Skeletal muscle satellite cell (primary cell): ENCODE measurements at regions not wholly inside any gene's neighbourhood (a gene's known extent, or its start where the extent isn't known, plus 50 kb on each side); places are given as distances from the start of the nearest gene placed in this dataset.

ENCODE experiments used
- H3K27me3 ChIP-seq: 2 replicates; pipeline ENCODE4 v1.7.0; 2013; ENCODE audit warnings: low read length; ENCODE audit not compliant: control insufficient read depth, insufficient read depth
- H3K36me3 ChIP-seq: 2 replicates; pipeline ENCODE4 v1.7.0; 2013; ENCODE audit warnings: mild to moderate bottlenecking, control low read depth, low read length; ENCODE audit not compliant: insufficient read depth
- H3K4me1 ChIP-seq: 2 replicates; pipeline ENCODE4 v1.7.0; 2013; ENCODE audit warnings: low read length; ENCODE audit not compliant: control insufficient read depth, insufficient read depth
- H3K4me2 ChIP-seq: 2 replicates; pipeline ENCODE4 v1.7.0; 2013; ENCODE audit warnings: mild to moderate bottlenecking, low read length
- H3K4me3 ChIP-seq: 2 replicates; pipeline ENCODE4 v1.7.0; 2013; ENCODE audit warnings: low read length
- H3K9ac ChIP-seq: 2 replicates; pipeline ENCODE4 v1.7.0; 2013; ENCODE audit warnings: mild to moderate bottlenecking, low read depth, low read length, moderate library complexity
- H3K9me3 ChIP-seq: replicated peaks from 2 replicates; pipeline ENCODE4 v1.7.0; 2013; ENCODE audit warnings: mild to moderate bottlenecking, control low read depth, low read length

DNA sequence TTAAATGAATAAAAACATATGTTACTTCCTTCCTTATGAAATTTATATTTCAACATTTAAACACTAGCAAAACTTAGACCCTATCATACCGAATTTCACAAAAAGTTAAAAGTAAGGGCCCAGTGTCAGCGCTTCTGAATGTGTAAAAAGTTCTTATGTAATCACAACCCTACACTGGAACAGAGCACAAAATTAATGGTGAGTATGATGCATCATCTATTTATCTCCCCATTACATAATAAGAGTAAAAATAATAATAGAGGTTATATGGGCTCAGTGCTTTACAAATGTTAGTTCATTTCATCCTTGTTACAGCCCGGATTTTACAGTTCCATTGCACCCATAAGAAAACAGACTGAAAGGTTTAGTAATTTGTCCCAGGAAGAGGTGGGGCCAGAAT, 144.9 kb upstream of the POU3F3 start:
- no peaks in the 10 kb centered on the region for H3K4me1 ChIP-seq

DNA sequence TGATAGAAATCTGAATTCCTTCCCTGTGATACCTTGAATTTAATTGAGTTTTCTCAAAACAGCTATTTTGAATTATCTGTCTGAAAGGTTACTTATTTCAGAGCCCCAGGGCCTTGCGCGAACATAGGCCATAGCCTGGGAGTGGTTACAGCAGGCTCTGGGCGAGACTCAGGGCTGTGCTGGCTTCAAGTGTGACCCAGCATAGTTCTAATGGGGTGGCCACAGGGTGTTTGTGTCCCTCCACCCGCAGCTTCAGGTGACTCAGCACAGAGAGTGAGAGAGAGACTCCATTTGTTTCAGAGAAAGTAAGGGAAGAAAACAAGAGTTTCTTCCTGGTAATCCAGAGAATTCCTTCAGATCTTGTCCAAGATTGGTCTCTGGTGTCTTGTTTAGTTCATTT, 137.9 kb upstream of the POU3F3 start:
- Histone ChIP-seq H3K4me3 (no peak overlapping the region), H3K4me2 (no peak overlapping the region), H3K9ac (no peak overlapping the region), H3K9me3 (peaks cover 4% of the 10 kb centered on the region), H3K27me3 (no peaks in the 10 kb centered on the region), H3K36me3 (no peaks in the 10 kb centered on the region), H3K4me1 (no peaks in the 10 kb centered on the region)

More for the DNA sequence above, 144.9 kb upstream of the POU3F3 start:
- Histone ChIP-seq H3K36me3 (no peaks in the 10 kb centered on the region), H3K9ac (no peak overlapping the region), H3K27me3 (no peaks in the 10 kb centered on the region), H3K4me3 (no peak overlapping the region), H3K4me2 (no peak overlapping the region), H3K9me3 (no peaks in the 10 kb centered on the region)

GRCh38 chr2:104733226-104733943, 120.5 kb upstream of the POU3F3 start:
- H3K9ac ChIP-seq, result no peak overlapping the region
- H3K36me3 ChIP-seq, result no peaks in the 10 kb centered on the region
- H3K4me2 ChIP-seq, result no peak overlapping the region
- H3K4me3 ChIP-seq, result no peak overlapping the region
- H3K4me1 ChIP-seq, result peaks cover 5% of the 10 kb centered on the region
- no peaks in the 10 kb centered on the region for H3K9me3 ChIP-seq
- no peaks in the 10 kb centered on the region for H3K27me3 ChIP-seq

DNA sequence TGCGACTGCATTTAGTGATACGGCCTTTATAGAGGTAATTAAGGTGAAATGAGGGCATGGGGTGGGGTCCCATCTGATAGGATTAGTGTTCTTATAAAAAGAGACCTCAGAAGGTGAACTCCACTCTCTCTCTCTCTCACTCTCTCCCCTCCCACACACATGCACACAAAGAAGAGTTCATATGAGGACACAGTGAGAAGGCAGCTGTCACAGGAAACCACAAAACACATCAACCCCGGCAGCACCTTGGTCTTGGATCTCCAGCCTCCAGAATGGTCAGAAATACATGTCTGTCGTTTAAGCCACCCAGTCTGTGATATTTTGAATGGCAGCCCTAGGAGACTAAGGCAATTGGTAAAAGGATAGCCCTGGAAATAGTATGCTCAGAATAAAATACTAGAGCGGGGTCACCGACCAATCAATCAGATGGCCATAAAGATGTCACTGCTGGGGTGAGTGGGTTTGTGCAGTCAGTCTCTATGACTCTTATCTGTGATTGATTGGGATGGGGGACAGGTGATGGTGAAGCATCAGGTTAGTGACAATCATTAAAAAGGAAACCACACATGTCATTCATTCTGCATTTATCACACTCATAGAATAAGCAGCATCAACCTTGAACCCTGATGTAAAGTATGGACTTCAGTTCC, 118.9 kb upstream of the POU3F3 start:
- peaks cover 5% of the 10 kb centered on the region for H3K4me1 ChIP-seq
- no peak overlapping the region for H3K4me2 ChIP-seq
- no peaks in the 10 kb centered on the region for H3K9me3 ChIP-seq
- H3K4me3 ChIP-seq, result no peak overlapping the region
- H3K36me3 ChIP-seq, result no peaks in the 10 kb centered on the region
- peaks cover 9% of the 10 kb centered on the region for H3K27me3 ChIP-seq
- no peak overlapping the region for H3K9ac ChIP-seq

DNA sequence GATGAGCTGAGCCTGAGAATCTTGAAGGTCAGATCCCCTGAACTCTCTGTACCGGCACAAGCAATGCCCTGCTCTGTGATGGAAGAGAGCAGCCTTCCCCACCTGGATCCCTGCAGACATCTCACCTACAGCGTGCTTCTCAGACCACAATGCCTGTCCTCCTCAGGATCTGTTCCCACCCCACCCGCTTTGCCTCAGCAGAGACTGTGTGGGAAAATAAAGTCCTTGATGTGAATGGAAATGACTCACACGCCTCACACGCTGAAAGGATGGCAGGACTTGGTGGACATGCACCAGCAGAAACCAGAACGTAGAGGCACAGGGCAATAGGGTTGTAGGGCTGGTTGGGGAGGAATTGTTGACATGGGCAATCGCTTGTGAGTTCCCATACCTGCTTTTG, 117.9 kb upstream of the POU3F3 start:
- no peak overlapping the region for H3K9ac ChIP-seq
- no peak overlapping the region for H3K4me3 ChIP-seq
- H3K4me2 ChIP-seq, result no peak overlapping the region
- peaks cover 9% of the 10 kb centered on the region for H3K27me3 ChIP-seq
- H3K36me3 ChIP-seq, result no peaks in the 10 kb centered on the region
- H3K4me1 ChIP-seq, result peaks cover 5% of the 10 kb centered on the region
- H3K9me3 ChIP-seq, result no peaks in the 10 kb centered on the region

DNA sequence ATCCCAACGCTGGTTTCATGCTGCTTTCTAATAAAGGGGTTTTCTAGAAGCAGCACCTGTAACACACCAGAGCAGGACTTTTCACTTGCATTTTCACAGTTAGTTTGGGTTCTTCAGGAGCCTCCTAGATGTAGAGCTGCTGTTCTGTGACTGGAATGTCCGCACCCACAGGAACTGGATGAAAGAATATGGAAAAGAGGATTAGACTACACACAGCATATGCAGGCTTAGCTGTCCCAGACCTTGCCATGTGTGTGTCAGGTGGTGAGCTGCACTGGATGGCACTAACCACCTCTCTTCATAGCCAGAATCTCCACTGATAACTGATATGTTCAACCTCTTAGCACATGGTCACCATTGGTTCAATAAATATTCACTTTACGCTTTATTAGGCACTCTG, 112.1 kb upstream of the POU3F3 start:
- no peaks in the 10 kb centered on the region for H3K36me3 ChIP-seq
- no peak overlapping the region for H3K4me3 ChIP-seq
- no peaks in the 10 kb centered on the region for H3K4me1 ChIP-seq
- no peak overlapping the region for H3K4me2 ChIP-seq
- no peaks in the 10 kb centered on the region for H3K9me3 ChIP-seq
- H3K9ac ChIP-seq, result no peak overlapping the region
- peaks cover 25% of the 10 kb centered on the region for H3K27me3 ChIP-seq

DNA sequence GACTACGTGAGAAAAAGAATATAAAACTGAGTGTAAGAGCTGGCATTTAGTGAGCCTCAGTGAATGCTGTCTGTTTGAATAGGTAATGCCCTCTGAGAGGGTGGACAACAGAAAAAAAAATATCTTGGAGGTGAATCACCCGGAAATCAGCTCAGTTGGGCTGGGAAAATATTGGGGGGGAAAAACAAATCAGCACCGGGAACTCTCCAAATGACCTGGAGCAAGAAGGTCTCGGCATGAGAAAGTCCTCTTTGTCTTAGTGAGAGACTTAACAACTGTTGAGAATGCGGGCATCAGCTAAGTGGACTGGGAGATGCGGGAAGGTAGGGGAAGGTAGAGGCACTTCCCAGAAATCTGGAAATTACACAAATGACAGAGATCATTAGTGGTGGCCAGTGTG, 109.4 kb upstream of the POU3F3 start:
- Histone ChIP-seq H3K27me3 (peaks cover 40% of the 10 kb centered on the region), H3K9ac (no peak overlapping the region), H3K4me1 (no peaks in the 10 kb centered on the region), H3K4me3 (no peak overlapping the region), H3K9me3 (no peaks in the 10 kb centered on the region), H3K4me2 (no peak overlapping the region), H3K36me3 (no peaks in the 10 kb centered on the region)

DNA sequence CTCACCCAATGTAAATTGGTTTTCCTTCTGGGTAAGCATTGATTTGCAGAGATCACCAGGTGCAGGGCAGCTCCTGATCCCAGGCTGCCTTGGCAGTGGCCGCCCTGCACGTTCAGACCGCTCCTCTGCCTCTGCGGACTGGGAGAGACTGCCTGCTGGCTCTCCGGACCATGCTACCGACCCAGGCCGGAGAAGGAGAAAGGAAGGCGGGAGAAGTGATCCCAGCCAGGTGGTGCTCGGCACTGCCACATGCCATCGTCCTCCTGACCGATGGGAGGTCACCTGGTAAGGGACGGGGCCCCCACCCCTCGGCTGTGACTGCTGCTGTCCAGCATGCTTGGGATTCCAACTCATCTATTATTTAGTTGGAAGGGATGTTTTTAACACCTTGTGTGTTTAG, 108.1 kb upstream of the POU3F3 start:
- Histone ChIP-seq H3K9ac (no peak overlapping the region), H3K27me3 (peaks cover 38% of the 10 kb centered on the region), H3K4me3 (no peak overlapping the region), H3K4me2 (no peak overlapping the region), H3K36me3 (no peaks in the 10 kb centered on the region), H3K4me1 (no peaks in the 10 kb centered on the region), H3K9me3 (no peaks in the 10 kb centered on the region)

- no peak overlapping the region for H3K9ac ChIP-seq
- no peaks in the 10 kb centered on the region for H3K4me1 ChIP-seq
- no peaks in the 10 kb centered on the region for H3K9me3 ChIP-seq
- no peak overlapping the region for H3K4me3 ChIP-seq
- peaks cover 38% of the 10 kb centered on the region for H3K27me3 ChIP-seq
- no peaks in the 10 kb centered on the region for H3K36me3 ChIP-seq
- no peak overlapping the region for H3K4me2 ChIP-seq
Observed at GRCh38 chr2:104746299-104746698, 107.6 kb upstream of the POU3F3 start.

GRCh38 chr2:104746858-104747257, 107.1 kb upstream of the POU3F3 start:
- Histone ChIP-seq H3K9ac (no peak overlapping the region), H3K4me2 (no peak overlapping the region), H3K4me1 (no peaks in the 10 kb centered on the region), H3K27me3 (peaks cover 38% of the 10 kb centered on the region), H3K36me3 (no peaks in the 10 kb centered on the region), H3K4me3 (no peak overlapping the region), H3K9me3 (no peaks in the 10 kb centered on the region)

- Histone ChIP-seq H3K36me3 (no peaks in the 10 kb centered on the region), H3K4me1 (no peaks in the 10 kb centered on the region), H3K9me3 (no peaks in the 10 kb centered on the region), H3K4me2 (no peak overlapping the region), H3K27me3 (peaks cover 38% of the 10 kb centered on the region), H3K4me3 (no peak overlapping the region), H3K9ac (no peak overlapping the region)
Observed at GRCh38 chr2:104749856-104750460, 104.0 kb upstream of the POU3F3 start.

GRCh38 chr2:104752504-104752903, 101.4 kb upstream of the POU3F3 start:
- H3K4me3 ChIP-seq, result no peak overlapping the region
- H3K4me2 ChIP-seq, result no peak overlapping the region
- no peaks in the 10 kb centered on the region for H3K9me3 ChIP-seq
- peaks cover 17% of the 10 kb centered on the region for H3K27me3 ChIP-seq
- H3K36me3 ChIP-seq, result no peaks in the 10 kb centered on the region
- no peaks in the 10 kb centered on the region for H3K4me1 ChIP-seq
- no peak overlapping the region for H3K9ac ChIP-seq
